ENCODE measurements at regions not wholly inside any gene's neighbourhood (a gene's known extent, or its start where the extent isn't known, plus 50 kb on each side); places are given as distances from the start of the nearest gene placed in this dataset.

- H3K14ac ChIP-seq (ENCODE audit: insufficient read depth, low read length): no peak overlapping the region
- Mint-ChIP-seq H3K9me3 (no peaks in the 10 kb centered on the region), H3K4me1 (peaks cover 6 to 7% of the 10 kb centered on the region in 2 experiments; a peak in 3 of 4 replicates), H3K27ac (peak overlapping the region in 1 of 3 experiments; percentile 86; a peak in 3 of 7 replicates), H3K36me3 (ENCODE audit: insufficient read depth in 1 of 3, low read depth in 3 of 3) (no peaks in the 10 kb centered on the region), H3K4me3 (no peak overlapping the region), H3K27me3 (ENCODE audit: low read depth) (no peaks in the 10 kb centered on the region; the same call in 1 of the 2 replicates)
- no peak overlapping the region for H3K27ac ChIP-seq (ENCODE audit: insufficient read length, low read depth, low read length)
- H2BK15ac ChIP-seq (ENCODE audit: low read depth, low read length): no peak overlapping the region
- H4K20me1 ChIP-seq (ENCODE audit: control insufficient read depth, insufficient read depth, insufficient read length): no peaks in the 10 kb centered on the region
- no peak overlapping the region for H2BK5ac ChIP-seq (ENCODE audit: insufficient read length, low read length)
- no peaks in the 10 kb centered on the region for H3K79me2 ChIP-seq (ENCODE audit: insufficient read depth, low read length)
- no peak overlapping the region for H4K91ac ChIP-seq (ENCODE audit: insufficient read length, low read depth, low read length)
- no peaks in the 10 kb centered on the region for H3K79me1 ChIP-seq (ENCODE audit: insufficient read depth, low read depth, low read length, poor library complexity, severe bottlenecking)
- H3K56ac ChIP-seq (ENCODE audit: insufficient read length, low read depth, low read length): no peak overlapping the region
- no peak overlapping the region for H3K4me2 ChIP-seq (ENCODE audit: insufficient read depth, insufficient read length, low read length)
- no peak overlapping the region for H3K4ac ChIP-seq (ENCODE audit: low read depth, low read length)
- no peak for TF ChIP-seq CTCF (conservative IDR thresholded peaks at IDR 0.05)
- H2BK12ac ChIP-seq (ENCODE audit: insufficient read length, low read depth, low read length): no peak overlapping the region
- H4K5ac ChIP-seq (ENCODE audit: insufficient read length, low read depth, low read length): no peak overlapping the region
- H3K23me2 ChIP-seq (ENCODE audit: insufficient read length, low read depth, low read length, poor library complexity, severe bottlenecking): no peaks in the 10 kb centered on the region
- H2AK5ac ChIP-seq (ENCODE audit: insufficient read length, low read length): no peak overlapping the region
- no peak overlapping the region for H3K18ac ChIP-seq (ENCODE audit: insufficient read length, low read depth, low read length)
- H3T11ph ChIP-seq (ENCODE audit: low read length): no peak overlapping the region
- H2BK120ac ChIP-seq (ENCODE audit: low read depth, low read length, poor library complexity, severe bottlenecking): no peak overlapping the region
- no peaks in the 10 kb centered on the region for H3K4me1 ChIP-seq (ENCODE audit: insufficient read depth, low read length)
- no peak for DNase-seq
- H3K9ac ChIP-seq (ENCODE audit: extremely low read depth, insufficient read length, low read length): no peak overlapping the region
- H4K8ac ChIP-seq (replicated peaks; ENCODE audit: insufficient read length, low read depth, low read length): no peak overlapping the region
- no peak overlapping the region for H2BK20ac ChIP-seq (ENCODE audit: low read depth, low read length, poor library complexity, severe bottlenecking)
- H3K27me3 ChIP-seq (ENCODE audit: insufficient read depth, low read length): no peaks in the 10 kb centered on the region
- no peak overlapping the region for H2AFZ ChIP-seq (ENCODE audit: low read length)
- no CpG with 5 or more reads among the region's 6 CpGs for WGBS (ENCODE audit: extremely low coverage, insufficient read length, low lambda C conversion rate)
- H3K9me3 ChIP-seq (ENCODE audit: control insufficient read depth, low read depth, low read length): no peaks in the 10 kb centered on the region
- no peak overlapping the region for H3K23ac ChIP-seq (ENCODE audit: insufficient read length, low read depth, low read length)
Observed at GRCh38 chr5:60520451-60521227, 179.3 kb downstream of the DEPDC1B start.

All from H9 (cell line).